MM.1S (cell line): ENCODE measurements at regions not wholly inside any gene's neighbourhood (a gene's known extent, or its start where the extent isn't known, plus 50 kb on each side); places are given as distances from the start of the nearest gene placed in this dataset.

Source experiments
- DNase-seq: peaks from one replicate; pipeline ENCODE4 v3.0.0-alpha.2; 2015
- H2AFZ ChIP-seq: fragments of 300-600 bp; sonication (generic); 2 replicates; pipeline ENCODE4 v1.6.0; 2016; ENCODE audit warnings: antibody characterized with exemption, low read length
- H3F3A ChIP-seq: fragments of 300-600 bp; sonication (generic); 2 replicates; pipeline ENCODE4 v1.6.1; 2016; ENCODE audit warnings: mild to moderate bottlenecking, antibody characterized with exemption, low read length, moderate library complexity, mixed read lengths; ENCODE audit not compliant: insufficient read depth
- H3K27ac ChIP-seq: fragments of 300-600 bp; sonication (generic); 2 replicates; pipeline ENCODE4 v1.5.1; 2016; ENCODE audit warnings: mild to moderate bottlenecking, low read length
- H3K27me3 ChIP-seq: fragments of 300-600 bp; sonication (generic); replicated peaks from 2 replicates; pipeline ENCODE4 v1.6.0; 2016; ENCODE audit warnings: low read length; ENCODE audit not compliant: insufficient read depth
- H3K36me3 ChIP-seq: fragments of 300-600 bp; sonication (generic); replicated peaks from 2 replicates; pipeline ENCODE4 v1.6.1; 2016; ENCODE audit warnings: mild to moderate bottlenecking, low read length, mixed read lengths; ENCODE audit not compliant: insufficient read depth
- H3K4me1 ChIP-seq: fragments of 300-600 bp; sonication (generic); 2 replicates; pipeline ENCODE4 v1.6.1; 2016; ENCODE audit warnings: low read length, mixed read lengths
- H3K4me2 ChIP-seq: fragments of 300-600 bp; sonication (generic); 2 replicates; pipeline ENCODE4 v1.6.0; 2016; ENCODE audit warnings: low read depth, low read length
- H3K4me3 ChIP-seq: fragments of 300-600 bp; sonication (generic); 2 replicates; pipeline ENCODE4 v1.5.1; 2016; ENCODE audit warnings: low read length, mixed read lengths
- H3K79me2 ChIP-seq: fragments of 300-600 bp; sonication (generic); 2 replicates; pipeline ENCODE4 v1.6.1; 2016; ENCODE audit warnings: mixed run types, low read length, mixed read lengths
- H3K9ac ChIP-seq: fragments of 300-600 bp; sonication (generic); 2 replicates; pipeline ENCODE4 v1.6.1; 2016; ENCODE audit warnings: low read length, mixed read lengths
- H3K9me2 ChIP-seq: fragments of 300-600 bp; sonication (generic); replicated peaks from 2 replicates; pipeline ENCODE4 v1.6.1; 2016; ENCODE audit warnings: mild to moderate bottlenecking, low read length, mixed read lengths; ENCODE audit not compliant: insufficient read depth
- H3K9me3 ChIP-seq: fragments of 300-600 bp; sonication (generic); replicated peaks from 2 replicates; pipeline ENCODE4 v1.6.1; 2016; ENCODE audit warnings: mild to moderate bottlenecking, low read length, mixed read lengths; ENCODE audit not compliant: insufficient read depth
- H4K20me1 ChIP-seq: fragments of 300-600 bp; sonication (generic); 2 replicates; pipeline ENCODE4 v1.6.1; 2016; ENCODE audit warnings: mild to moderate bottlenecking, low read length, moderate library complexity, mixed read lengths; ENCODE audit not compliant: insufficient read depth
- EZH2 ChIP-seq: fragments of 300-600 bp; sonication (generic); optimal IDR thresholded peaks from 2 replicates; pipeline ENCODE3; 2017; ENCODE audit warnings: low read depth, mild to moderate bottlenecking, antibody characterized with exemption, low read length, mixed read lengths
- EZH2phosphoT487 ChIP-seq: fragments of 300-600 bp; sonication (generic); IDR thresholded peaks from 2 replicates; pipeline ENCODE4 v1.6.1; 2018; ENCODE audit warnings: antibody characterized with exemption, low read length
- TF ChIP-seq, protein P1 (sequence below): fragments of 300-600 bp; sonication (generic); IDR thresholded peaks from 2 replicates; pipeline ENCODE4 v1.5.1; 2016; ENCODE audit warnings: antibody characterized with exemption, low read length, mixed read lengths

DNA sequence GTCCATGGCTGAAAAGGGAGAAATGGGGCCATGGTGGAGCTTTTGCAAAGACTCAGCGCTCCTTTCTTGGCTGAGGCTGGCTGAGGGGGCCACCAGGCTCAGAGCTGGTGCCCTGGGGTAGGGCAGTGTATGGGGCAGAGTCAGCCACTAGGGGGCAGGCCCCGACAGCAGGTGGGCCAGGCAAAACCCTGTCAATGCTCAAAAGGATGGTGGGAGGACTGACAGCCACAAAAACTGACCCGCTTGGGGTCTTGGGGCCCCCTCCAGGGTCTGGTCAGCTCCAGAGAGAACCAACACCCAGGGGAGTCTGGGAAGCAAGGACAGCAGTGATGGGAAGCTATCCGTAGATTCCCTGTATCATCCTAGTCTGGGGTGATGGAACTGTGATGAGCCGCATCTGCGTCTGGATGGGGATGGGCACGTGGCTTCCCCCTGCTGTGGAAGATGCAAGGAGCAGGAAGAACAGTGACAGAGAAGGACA lies 306.9 kb downstream of the DHX35 start:
- Histone ChIP-seq H3K4me2 (no peak overlapping the region), H3K4me1 (no peaks in the 10 kb centered on the region), H3K27ac (no peak overlapping the region), H3F3A (no peaks in the 10 kb centered on the region), H2AFZ (no peak overlapping the region), H3K9me2 (no peaks in the 10 kb centered on the region), H3K9ac (no peak overlapping the region), H3K9me3 (no peaks in the 10 kb centered on the region), H3K36me3 (no peaks in the 10 kb centered on the region), H3K4me3 (no peak overlapping the region), H3K79me2 (no peaks in the 10 kb centered on the region), H4K20me1 (no peaks in the 10 kb centered on the region), H3K27me3 (no peaks in the 10 kb centered on the region)
- no peak for TF ChIP-seq EZH2
- TF ChIP-seq, protein P1, sequence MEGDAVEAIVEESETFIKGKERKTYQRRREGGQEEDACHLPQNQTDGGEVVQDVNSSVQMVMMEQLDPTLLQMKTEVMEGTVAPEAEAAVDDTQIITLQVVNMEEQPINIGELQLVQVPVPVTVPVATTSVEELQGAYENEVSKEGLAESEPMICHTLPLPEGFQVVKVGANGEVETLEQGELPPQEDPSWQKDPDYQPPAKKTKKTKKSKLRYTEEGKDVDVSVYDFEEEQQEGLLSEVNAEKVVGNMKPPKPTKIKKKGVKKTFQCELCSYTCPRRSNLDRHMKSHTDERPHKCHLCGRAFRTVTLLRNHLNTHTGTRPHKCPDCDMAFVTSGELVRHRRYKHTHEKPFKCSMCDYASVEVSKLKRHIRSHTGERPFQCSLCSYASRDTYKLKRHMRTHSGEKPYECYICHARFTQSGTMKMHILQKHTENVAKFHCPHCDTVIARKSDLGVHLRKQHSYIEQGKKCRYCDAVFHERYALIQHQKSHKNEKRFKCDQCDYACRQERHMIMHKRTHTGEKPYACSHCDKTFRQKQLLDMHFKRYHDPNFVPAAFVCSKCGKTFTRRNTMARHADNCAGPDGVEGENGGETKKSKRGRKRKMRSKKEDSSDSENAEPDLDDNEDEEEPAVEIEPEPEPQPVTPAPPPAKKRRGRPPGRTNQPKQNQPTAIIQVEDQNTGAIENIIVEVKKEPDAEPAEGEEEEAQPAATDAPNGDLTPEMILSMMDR, result peak; percentile 92
- peak; percentile 12 for DNase-seq

DNA sequence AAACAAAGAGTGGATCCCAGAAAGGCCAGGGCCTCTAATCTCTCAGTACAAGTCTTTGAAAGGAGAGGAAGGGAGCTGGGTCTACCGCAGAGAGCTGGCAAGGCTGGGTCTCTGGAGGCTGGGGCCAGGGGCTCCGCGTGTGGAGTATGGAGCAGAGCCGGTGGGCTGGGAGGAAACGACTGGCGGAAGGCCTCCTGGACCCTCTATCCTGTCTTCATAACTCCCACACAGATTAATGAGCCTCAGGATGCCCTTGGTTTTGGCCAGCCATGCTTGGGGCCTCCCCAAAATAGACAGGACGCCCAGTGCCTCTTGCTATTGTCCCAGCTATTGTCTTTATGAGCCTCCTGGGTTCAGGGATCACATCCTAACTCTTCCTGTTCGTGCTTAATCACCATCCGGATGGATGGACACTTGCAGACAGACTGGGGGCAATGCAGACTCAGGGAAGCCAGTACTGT lies 306.4 kb downstream of the DHX35 start:
- Histone ChIP-seq H2AFZ (no peak overlapping the region), H4K20me1 (no peaks in the 10 kb centered on the region), H3F3A (no peaks in the 10 kb centered on the region), H3K79me2 (no peaks in the 10 kb centered on the region), H3K27me3 (no peaks in the 10 kb centered on the region), H3K9me2 (no peaks in the 10 kb centered on the region), H3K36me3 (no peaks in the 10 kb centered on the region), H3K27ac (no peak overlapping the region), H3K4me3 (no peak overlapping the region), H3K9ac (no peak overlapping the region), H3K9me3 (no peaks in the 10 kb centered on the region), H3K4me1 (no peaks in the 10 kb centered on the region), H3K4me2 (no peak overlapping the region)
- no peak for TF ChIP-seq EZH2
- TF ChIP-seq EZH2phosphoT487, result no peak
- TF ChIP-seq, protein P1, result no peak
- no peak for DNase-seq

DNA sequence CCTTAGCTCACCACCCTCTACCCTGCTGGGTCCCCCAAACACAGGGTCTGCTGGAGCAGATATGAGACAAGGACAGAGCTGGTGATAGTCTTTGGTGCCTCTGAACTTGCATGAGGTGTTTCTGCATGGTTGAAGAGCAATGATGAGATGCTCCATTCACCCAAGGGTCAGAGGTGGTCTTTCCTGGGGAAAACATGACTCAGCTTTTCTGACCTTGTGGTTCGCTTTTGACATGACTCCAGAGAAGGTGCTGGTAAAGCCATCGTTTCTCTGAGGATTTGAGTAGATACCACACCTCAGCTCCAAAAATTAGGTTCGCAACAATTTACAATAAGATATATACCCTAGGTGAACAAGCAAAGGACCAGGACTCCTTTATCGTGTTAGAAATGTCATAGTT lies 304.8 kb downstream of the DHX35 start:
- TF ChIP-seq EZH2 (no peak), EZH2phosphoT487 (no peak)
- TF ChIP-seq, protein P1, result no peak
- Histone ChIP-seq H3K9ac (no peak overlapping the region), H3K9me3 (no peaks in the 10 kb centered on the region), H3K4me2 (no peak overlapping the region), H2AFZ (no peak overlapping the region), H4K20me1 (no peaks in the 10 kb centered on the region), H3K4me1 (no peaks in the 10 kb centered on the region), H3F3A (no peaks in the 10 kb centered on the region), H3K4me3 (no peak overlapping the region), H3K36me3 (no peaks in the 10 kb centered on the region), H3K27me3 (no peaks in the 10 kb centered on the region), H3K27ac (no peak overlapping the region), H3K9me2 (no peaks in the 10 kb centered on the region), H3K79me2 (no peaks in the 10 kb centered on the region)
- DNase-seq, result no peak
